ENCODE measurements at regions not wholly inside any gene's neighbourhood (a gene's known extent, or its start where the extent isn't known, plus 50 kb on each side); places are given as distances from the start of the nearest gene placed in this dataset.

DNA sequence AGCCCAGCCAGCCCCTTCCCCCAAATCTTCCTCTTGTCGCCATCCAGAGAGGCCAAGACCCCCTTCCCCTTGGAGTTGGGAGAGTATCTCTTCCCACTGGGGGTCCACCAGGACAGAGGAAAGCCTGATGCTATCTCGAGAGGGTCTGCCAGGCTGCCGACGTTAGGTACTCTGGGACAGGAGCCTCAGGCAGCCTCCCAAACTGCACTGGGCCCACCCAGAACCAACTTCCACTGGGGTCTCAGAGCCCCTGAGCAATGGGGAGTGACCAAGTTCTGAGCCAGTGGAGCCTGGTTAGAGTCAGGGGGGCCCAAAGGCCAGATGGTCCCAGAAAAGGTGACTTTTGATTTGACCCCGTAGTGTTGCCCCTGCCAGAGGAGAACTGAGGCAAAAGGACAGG lies 189.1 kb downstream of the INHBB start:
- no peak overlapping the region for H2BK120ac ChIP-seq (ENCODE audit: low read depth, low read length, poor library complexity, severe bottlenecking)
- no peak overlapping the region for H2BK15ac ChIP-seq (ENCODE audit: low read depth, low read length)
- H4K5ac ChIP-seq (ENCODE audit: insufficient read length, low read depth, low read length): no peak overlapping the region
- no peak overlapping the region for H2AK5ac ChIP-seq (ENCODE audit: insufficient read length, low read length)
- Mint-ChIP-seq H3K36me3 (ENCODE audit: insufficient read depth in 1 of 3, low read depth in 3 of 3) (peaks cover 0 to 4% (median 0%) of the 10 kb centered on the region in 3 experiments; a peak in 1 of 7 replicates), H3K4me3 (no peak overlapping the region), H3K4me1 (peaks cover 0 to 5% of the 10 kb centered on the region in 2 experiments; a peak in 1 of 4 replicates), H3K9me3 (peaks cover 4 to 9% of the 10 kb centered on the region in 2 experiments; a peak in 3 of 5 replicates), H3K27me3 (ENCODE audit: low read depth) (peaks cover 89% of the 10 kb centered on the region), H3K27ac (no peak overlapping the region)
- TF ChIP-seq, protein P1, sequence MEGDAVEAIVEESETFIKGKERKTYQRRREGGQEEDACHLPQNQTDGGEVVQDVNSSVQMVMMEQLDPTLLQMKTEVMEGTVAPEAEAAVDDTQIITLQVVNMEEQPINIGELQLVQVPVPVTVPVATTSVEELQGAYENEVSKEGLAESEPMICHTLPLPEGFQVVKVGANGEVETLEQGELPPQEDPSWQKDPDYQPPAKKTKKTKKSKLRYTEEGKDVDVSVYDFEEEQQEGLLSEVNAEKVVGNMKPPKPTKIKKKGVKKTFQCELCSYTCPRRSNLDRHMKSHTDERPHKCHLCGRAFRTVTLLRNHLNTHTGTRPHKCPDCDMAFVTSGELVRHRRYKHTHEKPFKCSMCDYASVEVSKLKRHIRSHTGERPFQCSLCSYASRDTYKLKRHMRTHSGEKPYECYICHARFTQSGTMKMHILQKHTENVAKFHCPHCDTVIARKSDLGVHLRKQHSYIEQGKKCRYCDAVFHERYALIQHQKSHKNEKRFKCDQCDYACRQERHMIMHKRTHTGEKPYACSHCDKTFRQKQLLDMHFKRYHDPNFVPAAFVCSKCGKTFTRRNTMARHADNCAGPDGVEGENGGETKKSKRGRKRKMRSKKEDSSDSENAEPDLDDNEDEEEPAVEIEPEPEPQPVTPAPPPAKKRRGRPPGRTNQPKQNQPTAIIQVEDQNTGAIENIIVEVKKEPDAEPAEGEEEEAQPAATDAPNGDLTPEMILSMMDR (conservative IDR thresholded peaks at IDR 0.05): no peak
- no peak overlapping the region for H3K23ac ChIP-seq (ENCODE audit: insufficient read length, low read depth, low read length)
- no CpG with 5 or more reads among the region's 5 CpGs for WGBS (ENCODE audit: extremely low coverage, insufficient read length, low lambda C conversion rate)
- H3K4me1 ChIP-seq (ENCODE audit: insufficient read depth, low read length): no peaks in the 10 kb centered on the region
- H3T11ph ChIP-seq (ENCODE audit: low read length): no peak overlapping the region
- no peak overlapping the region for H3K4ac ChIP-seq (ENCODE audit: low read depth, low read length)
- H3K23me2 ChIP-seq (ENCODE audit: insufficient read length, low read depth, low read length, poor library complexity, severe bottlenecking): no peaks in the 10 kb centered on the region
- DNase-seq: no peak
- H3K14ac ChIP-seq (ENCODE audit: insufficient read depth, low read length): no peak overlapping the region; the same call in 1 of the 2 replicates
- H3K9me3 ChIP-seq (ENCODE audit: control insufficient read depth, low read depth, low read length): no peaks in the 10 kb centered on the region
- no peak overlapping the region for H3K18ac ChIP-seq (ENCODE audit: insufficient read length, low read depth, low read length)
- no peak overlapping the region for H3K56ac ChIP-seq (ENCODE audit: insufficient read length, low read depth, low read length)
- no peaks in the 10 kb centered on the region for H4K20me1 ChIP-seq (ENCODE audit: control insufficient read depth, insufficient read depth, insufficient read length)
- H2AFZ ChIP-seq (ENCODE audit: low read length): no peak overlapping the region
- no peak overlapping the region for H4K8ac ChIP-seq (replicated peaks; ENCODE audit: insufficient read length, low read depth, low read length)
- no peak overlapping the region for H3K9ac ChIP-seq (ENCODE audit: extremely low read depth, insufficient read length, low read length)
- H3K27me3 ChIP-seq (ENCODE audit: insufficient read depth, low read length): no peaks in the 10 kb centered on the region; the same call in 1 of the 2 replicates
- H2BK20ac ChIP-seq (ENCODE audit: low read depth, low read length, poor library complexity, severe bottlenecking): no peak overlapping the region
- no peak overlapping the region for H3K27ac ChIP-seq (ENCODE audit: insufficient read length, low read depth, low read length)
- H3K79me2 ChIP-seq (ENCODE audit: insufficient read depth, low read length): no peaks in the 10 kb centered on the region
- H2BK12ac ChIP-seq (ENCODE audit: insufficient read length, low read depth, low read length): no peak overlapping the region
- no peak overlapping the region for H2BK5ac ChIP-seq (ENCODE audit: insufficient read length, low read length)
- H3K79me1 ChIP-seq (ENCODE audit: insufficient read depth, low read depth, low read length, poor library complexity, severe bottlenecking): no peaks in the 10 kb centered on the region
- no peak overlapping the region for H3K4me2 ChIP-seq (ENCODE audit: insufficient read depth, insufficient read length, low read length)
- H4K91ac ChIP-seq (ENCODE audit: insufficient read length, low read depth, low read length): no peak overlapping the region

All from H9 (cell line).